ENCODE measurements at regions not wholly inside any gene's neighbourhood (a gene's known extent, or its start where the extent isn't known, plus 50 kb on each side); places are given as distances from the start of the nearest gene placed in this dataset.

DNA sequence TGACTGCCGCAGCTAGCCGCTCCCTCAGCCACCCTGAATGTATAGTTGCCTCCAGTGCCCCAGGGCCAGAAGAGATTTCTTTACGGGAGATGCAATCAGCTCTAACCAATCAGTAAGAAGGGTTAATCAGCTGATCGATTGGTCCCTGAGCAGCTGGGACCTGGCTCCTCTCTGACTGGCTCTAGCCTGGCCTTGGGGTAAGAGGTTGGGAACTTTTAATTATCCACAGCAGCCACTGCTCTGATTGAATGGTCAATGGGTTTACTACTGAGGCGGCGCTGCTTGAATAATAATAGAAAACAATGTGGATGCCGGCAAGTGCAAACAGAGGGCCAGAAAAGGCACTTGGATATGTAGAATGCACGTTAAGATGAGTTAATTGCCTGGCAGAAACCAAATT lies 99.8 kb downstream of the TFAP2A start:
- no peak for TF ChIP-seq CTCF (conservative IDR thresholded peaks at IDR 0.05; ENCODE audit: low read depth, low read length)
- no peak for TF ChIP-seq EZH2 (IDR thresholded peaks at IDR 0.05; ENCODE audit: borderline replicate concordance, low read depth, low read length, poor library complexity, severe bottlenecking)

All from A673 (cell line).